C4-2B (cell line): ENCODE measurements at regions not wholly inside any gene's neighbourhood (a gene's known extent, or its start where the extent isn't known, plus 50 kb on each side); places are given as distances from the start of the nearest gene placed in this dataset.

ENCODE experiments used
- CTCF ChIP-seq: fragments of 450-650 bp; conservative IDR thresholded peaks from 2 replicates; pipeline ENCODE4 v1.5.1; 2017; ENCODE audit warnings: mild to moderate bottlenecking
- ZFX ChIP-seq: fragments of 450-650 bp; IDR thresholded peaks from 2 replicates; pipeline ENCODE4 v1.6.1; 2017

- TF ChIP-seq CTCF (no peak), ZFX (no peak)
Observed at GRCh38 chr11:90912631-90913030, 689.8 kb upstream of the CHORDC1 start.
